ENCODE measurements at regions not wholly inside any gene's neighbourhood (a gene's known extent, or its start where the extent isn't known, plus 50 kb on each side); places are given as distances from the start of the nearest gene placed in this dataset.
"Not testable (repeated sequence)": the region's sequence is repeated elsewhere in the genome, so short reads cannot be mapped to it uniquely, and the experiment has no call there.

- DNase-seq (ENCODE audit: low read depth): no peak
These were observed 352.4 kb upstream of the GJE1 start for GRCh38 chr6:141780296-141780695.

- no peak for DNase-seq (ENCODE audit: low read depth)
These were observed 368.3 kb upstream of the GJE1 start for GRCh38 chr6:141764388-141764787.

GRCh38 chr6:141758430-141758829 is 374.3 kb upstream of the GJE1 start:
- no peak for DNase-seq (ENCODE audit: low read depth)

GRCh38 chr6:141753180-141753579 is 379.5 kb upstream of the GJE1 start:
- peak; percentile 34 for DNase-seq (ENCODE audit: low read depth)

GRCh38 chr6:141752677-141753076 is 380.0 kb upstream of the GJE1 start:
- peak; percentile 7 for DNase-seq (ENCODE audit: low read depth)

GRCh38 chr6:141746324-141746723 is 386.4 kb upstream of the GJE1 start:
- DNase-seq (ENCODE audit: low read depth): not testable (repeated sequence)

GRCh38 chr6:141744971-141745370 is 387.8 kb upstream of the GJE1 start:
- no peak for DNase-seq (ENCODE audit: low read depth)

GRCh38 chr6:141744194-141744925 is 388.4 kb upstream of the GJE1 start:
- DNase-seq (ENCODE audit: low read depth): peak; percentile 21

GRCh38 chr6:141736104-141736503 is 396.6 kb upstream of the GJE1 start:
- no peak for DNase-seq (ENCODE audit: low read depth)

- no peak for DNase-seq (ENCODE audit: low read depth)
These were observed 397.6 kb upstream of the GJE1 start for GRCh38 chr6:141735126-141735525.

- DNase-seq (ENCODE audit: low read depth): no peak
These were observed 398.5 kb upstream of the GJE1 start for GRCh38 chr6:141734071-141734840.

- peak; percentile 7 for DNase-seq (ENCODE audit: low read depth)
These were observed 403.6 kb upstream of the GJE1 start for GRCh38 chr6:141729146-141729545.

- no peak for DNase-seq (ENCODE audit: low read depth)
These were observed 404.4 kb upstream of the GJE1 start for GRCh38 chr6:141728330-141728729.

GRCh38 chr6:141726248-141726647 is 406.5 kb upstream of the GJE1 start:
- DNase-seq (ENCODE audit: low read depth): no peak

GRCh38 chr6:141724731-141725130 is 408.0 kb upstream of the GJE1 start:
- no peak for DNase-seq (ENCODE audit: low read depth)

GRCh38 chr6:141719476-141719875 is 413.2 kb upstream of the GJE1 start:
- DNase-seq (ENCODE audit: low read depth): no peak

- DNase-seq (ENCODE audit: low read depth): no peak
These were observed 427.3 kb upstream of the GJE1 start for GRCh38 chr6:141705431-141705830.

- peak; percentile 15 for DNase-seq (ENCODE audit: low read depth)
These were observed 428.6 kb upstream of the GJE1 start for GRCh38 chr6:141704151-141704550.

- DNase-seq (ENCODE audit: low read depth): no peak
These were observed 431.0 kb upstream of the GJE1 start for GRCh38 chr6:141701732-141702131.

GRCh38 chr6:141700819-141701218 is 431.9 kb upstream of the GJE1 start:
- DNase-seq (ENCODE audit: low read depth): peak; percentile 67

- no peak for DNase-seq (ENCODE audit: low read depth)
These were observed 443.8 kb upstream of the GJE1 start for GRCh38 chr6:141688916-141689315.

GRCh38 chr6:141685416-141685815 is 447.3 kb upstream of the GJE1 start:
- peak; percentile 60 for DNase-seq (ENCODE audit: low read depth)

- no peak for DNase-seq (ENCODE audit: low read depth)
These were observed 450.3 kb upstream of the GJE1 start for GRCh38 chr6:141682391-141682790.
